ENCODE measurements at regions not wholly inside any gene's neighbourhood (a gene's known extent, or its start where the extent isn't known, plus 50 kb on each side); places are given as distances from the start of the nearest gene placed in this dataset.

- no peak for DNase-seq
Measured at GRCh38 chr16:26189536-26189935, 497.8 kb downstream of the HS3ST4 start.

- no peak for DNase-seq
Measured at GRCh38 chr16:26194526-26194925, 502.8 kb downstream of the HS3ST4 start.

DNA sequence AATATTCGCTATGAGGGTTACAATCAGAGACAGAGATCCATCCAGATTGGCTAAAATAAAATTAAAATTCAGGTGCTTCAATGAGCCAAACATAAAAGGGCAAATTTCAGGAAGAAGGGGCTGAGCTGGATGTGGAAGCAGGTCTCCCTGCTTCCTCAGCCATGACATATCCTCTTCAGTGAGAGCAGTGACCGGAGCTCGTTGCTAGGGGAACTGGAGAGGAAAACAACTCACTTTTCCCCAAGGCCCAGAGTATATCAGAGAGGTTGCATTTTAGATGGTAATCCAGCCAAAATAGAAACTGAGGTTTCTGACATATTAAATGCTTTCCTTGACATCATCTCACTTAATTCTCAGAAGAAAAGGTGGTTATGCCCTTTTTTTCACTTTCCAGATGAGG, 503.5 kb downstream of the HS3ST4 start:
- no peak for DNase-seq

DNA sequence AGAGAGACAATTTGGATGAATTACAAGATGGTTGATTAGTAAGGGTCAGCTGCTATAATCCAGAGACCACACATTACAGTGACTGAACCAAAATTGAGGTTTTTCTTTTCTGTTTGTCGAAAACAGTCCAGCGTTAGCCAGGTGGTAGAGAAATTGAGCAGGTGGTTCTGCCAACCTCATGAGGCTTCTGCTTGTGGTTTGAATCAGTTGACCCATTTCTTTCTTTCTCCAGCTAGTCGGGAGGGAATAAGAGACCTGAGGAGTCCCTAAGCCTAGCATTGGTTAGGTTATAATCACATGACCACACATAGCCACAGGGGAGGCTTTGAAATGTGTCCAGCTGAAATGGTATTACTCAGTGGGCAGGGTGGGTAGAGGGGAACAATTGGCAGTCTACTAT, 504.6 kb downstream of the HS3ST4 start:
- no peak for DNase-seq

GRCh38 chr16:26196802-26197201, 505.0 kb downstream of the HS3ST4 start:
- DNase-seq = no peak

DNA sequence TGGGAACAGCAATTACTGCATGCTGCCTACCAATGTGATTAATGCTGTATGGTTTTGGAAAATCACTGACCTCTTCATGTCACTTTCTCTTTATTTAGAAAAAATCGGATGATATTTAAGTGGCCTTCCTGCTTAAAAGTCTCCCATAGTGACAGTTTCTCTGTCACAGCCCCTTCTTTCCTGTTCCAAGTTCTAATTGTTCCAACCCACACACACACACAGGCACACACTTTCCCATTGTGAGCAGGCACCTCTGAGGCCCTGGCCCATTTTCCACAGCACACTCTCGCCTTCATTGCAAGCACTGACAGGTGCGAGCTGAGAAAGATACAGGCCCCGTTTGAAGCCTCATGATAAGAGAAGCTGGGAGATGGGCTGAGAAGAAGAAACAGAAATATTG, 505.9 kb downstream of the HS3ST4 start:
- no peak for DNase-seq

DNA sequence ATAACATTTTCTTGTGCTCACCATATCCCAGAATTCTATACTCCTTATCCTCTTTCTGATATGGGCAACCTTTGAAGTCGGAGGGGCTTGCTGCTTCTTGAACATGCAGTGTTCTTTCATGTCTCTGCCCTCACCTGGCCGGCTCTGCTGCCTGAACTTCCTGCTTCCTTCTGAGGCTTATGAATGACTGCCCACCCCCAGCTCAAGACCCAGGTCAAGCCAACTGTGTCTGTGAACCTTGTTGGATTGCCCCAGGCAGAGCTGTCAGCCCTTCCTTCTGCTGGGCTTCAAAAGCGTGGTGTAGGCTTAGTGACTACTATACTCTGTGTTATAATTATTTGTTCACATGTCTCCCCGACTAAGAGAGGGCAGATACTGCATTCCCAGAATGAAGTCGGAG, 506.5 kb downstream of the HS3ST4 start:
- no peak for DNase-seq

GRCh38 chr16:26204138-26204537, 512.4 kb downstream of the HS3ST4 start:
- no peak for DNase-seq

- DNase-seq = no peak
Measured at GRCh38 chr16:26211542-26211941, 519.8 kb downstream of the HS3ST4 start.

DNA sequence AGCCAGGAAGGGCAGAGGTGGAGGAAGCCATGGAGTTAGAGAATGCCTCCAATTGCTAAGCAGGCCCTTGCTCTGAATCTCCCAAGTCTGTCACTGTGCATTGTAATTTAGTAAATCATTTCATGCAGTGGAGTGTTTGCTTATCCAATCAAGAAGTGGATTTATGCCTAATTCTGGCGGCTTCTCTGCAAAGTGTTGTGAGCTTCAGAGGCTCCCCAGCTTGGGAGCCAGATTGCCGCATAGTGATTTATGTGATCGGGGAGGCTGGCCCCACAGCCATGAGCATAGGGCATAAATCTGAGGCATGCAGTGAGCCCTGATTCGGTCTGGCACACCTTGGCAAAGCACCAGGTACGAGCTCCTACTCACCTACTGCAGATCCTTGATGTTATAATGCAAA, 520.8 kb downstream of the HS3ST4 start:
- DNase-seq = no peak

DNA sequence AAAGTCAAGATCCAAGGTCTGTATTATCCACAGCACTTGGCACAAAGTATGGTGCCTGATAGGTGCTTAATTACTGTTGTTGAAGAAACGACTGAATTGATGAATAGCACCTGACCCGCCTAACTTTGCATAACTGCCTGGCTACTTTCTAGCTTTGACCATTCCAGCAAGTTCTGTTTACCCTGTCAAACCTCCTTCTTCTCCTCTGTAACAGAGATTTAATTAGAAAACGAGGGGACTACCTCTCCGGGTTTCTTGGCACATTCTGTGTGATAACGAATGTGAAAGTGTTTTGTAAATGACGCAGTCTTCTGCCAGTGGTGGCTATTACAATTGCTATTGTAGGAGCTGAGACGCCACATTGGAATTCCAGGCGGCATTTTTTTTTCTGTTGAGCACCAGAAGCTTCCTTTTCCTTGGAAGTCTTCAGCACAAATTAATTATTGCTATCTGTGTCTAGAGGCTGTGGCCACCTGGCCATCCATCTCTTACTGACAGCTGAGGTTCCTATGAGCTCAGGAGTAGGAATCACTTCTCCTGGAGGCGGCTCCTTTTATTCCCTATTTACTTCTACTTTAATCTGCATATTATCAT, 522.9 kb downstream of the HS3ST4 start:
- no peak for DNase-seq

DNA sequence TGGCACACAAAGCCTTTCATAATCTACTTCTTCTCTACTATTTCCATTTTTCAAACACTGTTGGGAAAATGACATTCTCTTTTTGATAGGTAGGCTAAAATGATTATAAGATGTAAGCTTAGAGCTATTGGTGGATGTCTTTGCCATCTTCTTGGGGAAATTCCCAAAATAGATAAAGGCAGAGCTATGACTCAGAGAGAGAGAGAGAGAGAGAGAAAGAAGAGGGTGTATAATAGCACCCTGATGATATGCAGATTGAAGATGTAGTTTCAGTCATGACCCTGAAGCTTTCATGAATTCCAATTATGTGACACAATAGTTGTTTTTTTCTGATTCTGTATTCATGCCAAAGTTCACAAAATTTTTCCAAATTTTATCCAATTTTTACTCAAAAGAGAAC, 529.1 kb downstream of the HS3ST4 start:
- DNase-seq = no peak

DNA sequence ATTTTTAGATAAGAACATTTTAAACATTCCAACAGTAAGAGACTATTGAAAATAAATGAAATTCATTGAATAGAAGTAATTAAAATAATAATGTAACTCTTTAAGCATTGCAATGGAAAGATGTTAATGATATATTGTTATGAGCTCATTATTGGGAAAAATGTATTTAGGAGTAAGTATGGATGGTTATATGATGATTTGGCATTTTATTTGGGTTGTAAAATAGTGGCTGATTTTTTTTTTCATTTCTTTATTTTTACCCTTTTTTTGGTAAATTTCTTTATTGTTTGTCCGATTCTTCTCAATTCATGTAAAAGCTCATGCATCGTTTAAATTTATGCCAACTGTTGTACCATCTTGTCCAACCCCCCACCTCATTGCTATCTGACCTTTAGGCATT, 539.9 kb downstream of the HS3ST4 start:
- DNase-seq = no peak

- no peak for DNase-seq
Measured at GRCh38 chr16:26240807-26241206, 549.0 kb downstream of the HS3ST4 start.

GRCh38 chr16:26247063-26247462, 555.3 kb downstream of the HS3ST4 start:
- no peak for DNase-seq

- DNase-seq = no peak
Measured at GRCh38 chr16:26252598-26252997, 560.8 kb downstream of the HS3ST4 start.

- no peak for DNase-seq
Measured at GRCh38 chr16:26261621-26262020, 569.9 kb downstream of the HS3ST4 start.

DNA sequence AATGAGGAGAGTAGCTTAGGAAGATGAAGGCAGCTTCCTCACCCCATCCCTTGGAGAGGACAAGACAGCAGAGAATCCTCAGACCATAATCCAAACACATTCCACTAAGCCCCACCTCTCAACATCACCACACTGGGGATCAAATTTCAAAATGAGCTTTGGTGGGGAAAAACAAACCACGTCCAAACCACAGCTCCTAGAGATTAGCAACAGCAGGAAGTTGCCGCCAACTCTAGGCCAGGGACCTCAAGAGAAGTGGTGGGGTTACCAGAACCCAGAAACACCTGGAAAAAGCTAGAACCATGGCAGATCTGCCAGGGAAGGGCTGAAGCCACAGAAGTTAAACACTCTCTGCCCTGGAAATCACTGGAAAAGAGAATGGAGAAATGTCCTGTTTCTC, 571.6 kb downstream of the HS3ST4 start:
- DNase-seq = no peak

DNA sequence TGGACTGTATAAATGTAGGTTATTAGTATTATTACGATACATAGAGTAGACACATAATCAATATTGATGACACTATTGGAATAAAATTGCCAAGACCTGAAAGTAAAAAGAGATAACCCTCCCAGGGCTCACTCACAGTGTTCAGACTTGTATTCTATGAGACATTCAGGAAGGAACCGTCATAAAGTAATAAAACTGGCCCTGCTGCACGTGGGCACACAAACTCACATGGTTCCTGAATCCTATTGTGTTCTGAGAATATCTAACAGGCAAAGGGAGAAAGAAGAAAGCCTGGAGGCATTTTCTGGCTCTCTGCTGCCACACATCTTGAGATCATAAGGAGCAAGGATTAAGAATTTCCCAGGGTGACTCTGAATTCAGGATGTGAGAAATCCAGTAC, 575.9 kb downstream of the HS3ST4 start:
- DNase-seq = no peak

DNA sequence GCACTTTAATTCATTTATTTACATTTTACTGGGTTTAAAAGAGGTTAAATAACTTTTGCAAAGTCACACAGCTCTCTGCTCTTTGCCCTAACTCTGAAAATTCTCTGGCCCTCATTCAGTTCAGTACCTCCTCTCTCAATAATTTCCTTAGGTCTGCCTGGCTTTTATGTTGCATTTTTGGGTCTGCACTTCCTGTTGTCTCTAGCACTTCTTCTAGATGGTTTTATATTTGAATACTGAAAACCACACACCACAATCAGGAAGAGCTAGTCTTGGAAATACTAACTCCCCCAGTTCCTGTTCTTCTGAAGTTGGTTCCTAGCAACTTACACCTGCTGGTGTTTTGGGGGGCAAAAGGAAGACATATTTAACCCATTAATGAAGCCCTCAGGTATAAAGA, 577.9 kb downstream of the HS3ST4 start:
- DNase-seq = no peak

- no peak for DNase-seq
Measured at GRCh38 chr16:26273607-26274006, 581.8 kb downstream of the HS3ST4 start.

DNA sequence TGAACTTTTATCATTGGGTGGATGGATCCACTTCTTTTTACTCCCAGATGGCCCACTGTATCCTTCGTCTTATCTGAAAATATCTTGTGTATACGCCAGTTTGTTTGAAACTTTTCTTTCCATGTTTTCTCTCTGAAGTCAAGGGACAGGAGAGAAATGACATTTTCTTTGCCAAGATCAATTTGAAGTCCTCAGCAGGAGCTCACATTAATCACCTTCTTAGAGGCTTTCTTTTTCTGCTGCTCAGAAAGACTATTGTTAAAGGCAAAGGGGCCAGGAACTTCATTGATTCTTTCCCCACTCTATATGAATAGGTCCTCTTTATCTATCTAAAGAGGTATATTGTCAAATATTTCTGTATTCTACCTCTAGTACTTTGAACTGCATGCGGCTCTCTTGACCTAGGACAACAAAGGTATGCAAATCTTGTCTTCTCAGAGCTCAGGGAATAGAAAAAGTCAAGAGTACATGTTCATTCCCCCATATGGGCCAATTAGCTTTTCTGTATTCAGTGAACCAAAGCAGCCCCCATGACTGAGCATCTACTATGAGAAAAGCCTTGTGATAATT, 583.3 kb downstream of the HS3ST4 start:
- DNase-seq = no peak

GRCh38 chr16:26276289-26276688, 584.5 kb downstream of the HS3ST4 start:
- no peak for DNase-seq

DNA sequence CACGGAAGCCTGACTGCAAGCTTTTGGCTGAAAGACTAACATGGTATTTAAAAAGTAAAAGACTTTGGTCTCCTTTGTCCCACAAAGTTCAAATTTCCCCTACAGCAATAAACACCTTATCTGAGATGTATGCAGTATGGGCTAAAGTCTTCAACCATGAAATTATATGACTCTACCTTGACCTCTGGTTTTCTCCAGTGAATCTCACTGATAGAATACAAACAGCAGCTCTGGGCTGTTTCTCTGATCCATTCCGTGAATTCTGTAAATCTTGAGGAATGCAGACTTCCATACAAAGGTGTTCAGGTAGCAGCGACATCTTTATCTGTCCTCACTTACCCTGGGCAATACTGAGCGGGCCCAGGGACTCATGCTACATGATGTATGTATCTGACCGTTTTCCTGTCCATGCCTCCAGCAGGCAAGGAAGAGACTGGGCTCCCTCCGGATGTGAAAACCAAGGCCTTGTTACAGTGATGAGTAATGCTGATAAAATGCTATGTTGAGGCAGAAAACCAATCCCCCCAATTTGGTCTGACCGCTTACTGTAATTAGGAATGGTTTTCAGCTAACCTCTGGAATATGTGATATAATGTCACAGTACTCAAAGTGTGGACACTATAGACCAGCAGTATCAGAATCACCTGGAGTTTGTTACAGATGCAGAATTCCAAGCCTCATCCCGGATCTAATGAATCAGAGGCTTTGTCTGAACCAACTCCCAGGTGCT, 589.8 kb downstream of the HS3ST4 start:
- DNase-seq = no peak
